SU-DHL-6 (cell line): ENCODE measurements at regions not wholly inside any gene's neighbourhood (a gene's known extent, or its start where the extent isn't known, plus 50 kb on each side); places are given as distances from the start of the nearest gene placed in this dataset.

Source experiments
- H2AFZ ChIP-seq: fragments of 200-600 bp; sonication (generic); 2 replicates; pipeline ENCODE4 v1.6.1; 2014; ENCODE audit warnings: low read depth, mild to moderate bottlenecking, moderate library complexity, mixed read lengths, antibody characterized with exemption, low read length; ENCODE audit not compliant: severe bottlenecking
- H3F3A ChIP-seq: fragments of 200-600 bp; shearing (Covaris generic); 2 replicates; pipeline ENCODE4 v1.6.0; 2016; ENCODE audit warnings: antibody characterized with exemption, mild to moderate bottlenecking; ENCODE audit not compliant: insufficient read depth
- H3K27ac ChIP-seq: fragments of 200-600 bp; sonication (generic); 2 replicates; pipeline ENCODE4 v1.5.1; 2016; ENCODE audit warnings: low read depth, mild to moderate bottlenecking, low read length, moderate library complexity, mixed read lengths
- H3K27me3 ChIP-seq: fragments of 200-600 bp; sonication (generic), shearing (Covaris generic); 2 replicates; pipeline ENCODE4 v1.6.0; 2014; ENCODE audit warnings: mild to moderate bottlenecking, low read length
- H3K36me3 ChIP-seq: fragments of 200-600 bp; sonication (generic); 2 replicates; pipeline ENCODE4 v1.6.1; 2014; ENCODE audit warnings: mild to moderate bottlenecking, low read length, mixed read lengths
- H3K4me2 ChIP-seq: fragments of 300-600, 200-600 bp; shearing (Covaris generic), sonication (generic); 2 replicates; pipeline ENCODE4 v1.6.0; 2014; ENCODE audit warnings: low read length, low read depth, mild to moderate bottlenecking; ENCODE audit not compliant: poor library complexity, severe bottlenecking
- H3K4me3 ChIP-seq: fragments of 200-600 bp; sonication (generic); 2 replicates; pipeline ENCODE4 v1.5.1; 2014; ENCODE audit warnings: antibody characterized with exemption, low read length, mild to moderate bottlenecking, mixed read lengths; ENCODE audit not compliant: insufficient read depth, poor library complexity, severe bottlenecking
- H3K79me2 ChIP-seq: fragments of 200-600 bp; sonication (generic); 2 replicates; pipeline ENCODE4 v1.6.1; 2014; ENCODE audit warnings: mild to moderate bottlenecking, low read length, moderate library complexity; ENCODE audit not compliant: insufficient read depth
- H3K9ac ChIP-seq: fragments of 200-600 bp; sonication (generic); 2 replicates; pipeline ENCODE4 v1.7.0; 2014; ENCODE audit warnings: mild to moderate bottlenecking, low read length
- H3K9me2 ChIP-seq: fragments of 200-600 bp; sonication (generic); replicated peaks from 2 replicates; pipeline ENCODE4 v1.6.1; 2014; ENCODE audit warnings: low read length; ENCODE audit not compliant: insufficient read depth
- H3K9me3 ChIP-seq: fragments of 200-600 bp; sonication (generic); 2 replicates; pipeline ENCODE4 v1.6.1; 2014; ENCODE audit warnings: low read length, mixed read lengths; ENCODE audit not compliant: insufficient read depth
- H4K20me1 ChIP-seq: fragments of 200-600 bp; sonication (generic); 2 replicates; pipeline ENCODE4 v1.6.1; 2014; ENCODE audit warnings: low read depth, mild to moderate bottlenecking, antibody characterized with exemption, low read length, moderate library complexity, mixed read lengths
- EZH2phosphoT487 ChIP-seq: fragments of 200-600 bp; sonication (generic), shearing (Covaris generic); conservative IDR thresholded peaks from 2 replicates; pipeline ENCODE4 v1.6.1; 2018; ENCODE audit warnings: mild to moderate bottlenecking, antibody characterized with exemption, low read length, moderate library complexity, mixed read lengths
- TF ChIP-seq, protein P1 (sequence below): fragments of 200-600 bp; sonication (generic); IDR thresholded peaks from one replicate; pipeline ENCODE4 v1.5.1; 2017; ENCODE audit warnings: antibody characterized with exemption, mild to moderate bottlenecking, low read length, moderate library complexity; ENCODE audit not compliant: insufficient read depth, poor library complexity, severe bottlenecking

DNA sequence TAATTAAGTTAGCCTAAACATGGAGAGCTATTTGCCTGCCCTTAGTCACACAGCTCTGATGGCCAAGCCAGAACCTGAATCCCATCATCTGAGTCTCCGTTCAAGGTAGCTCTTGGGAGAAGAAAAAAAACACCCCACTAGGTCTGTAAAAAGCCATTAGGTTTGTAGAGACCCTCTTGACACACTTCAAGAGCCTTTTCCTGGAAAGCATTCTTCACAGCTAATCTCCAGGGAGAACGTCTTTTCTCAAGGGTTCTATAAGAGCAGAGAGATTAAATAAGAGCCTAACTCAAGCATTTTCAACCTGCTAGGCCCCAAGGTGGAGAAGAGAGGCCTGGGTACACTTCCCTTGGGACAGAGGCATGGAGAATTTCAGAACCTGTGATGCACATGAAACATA is 61.6 kb upstream of the NAV2 start:
- no peaks in the 10 kb centered on the region for H3K9me2 ChIP-seq
- TF ChIP-seq, protein P1, sequence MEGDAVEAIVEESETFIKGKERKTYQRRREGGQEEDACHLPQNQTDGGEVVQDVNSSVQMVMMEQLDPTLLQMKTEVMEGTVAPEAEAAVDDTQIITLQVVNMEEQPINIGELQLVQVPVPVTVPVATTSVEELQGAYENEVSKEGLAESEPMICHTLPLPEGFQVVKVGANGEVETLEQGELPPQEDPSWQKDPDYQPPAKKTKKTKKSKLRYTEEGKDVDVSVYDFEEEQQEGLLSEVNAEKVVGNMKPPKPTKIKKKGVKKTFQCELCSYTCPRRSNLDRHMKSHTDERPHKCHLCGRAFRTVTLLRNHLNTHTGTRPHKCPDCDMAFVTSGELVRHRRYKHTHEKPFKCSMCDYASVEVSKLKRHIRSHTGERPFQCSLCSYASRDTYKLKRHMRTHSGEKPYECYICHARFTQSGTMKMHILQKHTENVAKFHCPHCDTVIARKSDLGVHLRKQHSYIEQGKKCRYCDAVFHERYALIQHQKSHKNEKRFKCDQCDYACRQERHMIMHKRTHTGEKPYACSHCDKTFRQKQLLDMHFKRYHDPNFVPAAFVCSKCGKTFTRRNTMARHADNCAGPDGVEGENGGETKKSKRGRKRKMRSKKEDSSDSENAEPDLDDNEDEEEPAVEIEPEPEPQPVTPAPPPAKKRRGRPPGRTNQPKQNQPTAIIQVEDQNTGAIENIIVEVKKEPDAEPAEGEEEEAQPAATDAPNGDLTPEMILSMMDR = no peak
- TF ChIP-seq EZH2phosphoT487 = no peak
- H3K27ac ChIP-seq = no peak overlapping the region
- no peaks in the 10 kb centered on the region for H3F3A ChIP-seq
- H3K36me3 ChIP-seq = no peaks in the 10 kb centered on the region
- H3K27me3 ChIP-seq = no peaks in the 10 kb centered on the region
- H3K79me2 ChIP-seq = no peaks in the 10 kb centered on the region
- no peak overlapping the region for H3K9ac ChIP-seq
- no peaks in the 10 kb centered on the region for H4K20me1 ChIP-seq
- H3K9me3 ChIP-seq = no peaks in the 10 kb centered on the region; the same call in 1 of the 2 replicates
- H3K4me2 ChIP-seq = no peak overlapping the region
- H3K4me3 ChIP-seq = no peak overlapping the region
- no peak overlapping the region for H2AFZ ChIP-seq

DNA sequence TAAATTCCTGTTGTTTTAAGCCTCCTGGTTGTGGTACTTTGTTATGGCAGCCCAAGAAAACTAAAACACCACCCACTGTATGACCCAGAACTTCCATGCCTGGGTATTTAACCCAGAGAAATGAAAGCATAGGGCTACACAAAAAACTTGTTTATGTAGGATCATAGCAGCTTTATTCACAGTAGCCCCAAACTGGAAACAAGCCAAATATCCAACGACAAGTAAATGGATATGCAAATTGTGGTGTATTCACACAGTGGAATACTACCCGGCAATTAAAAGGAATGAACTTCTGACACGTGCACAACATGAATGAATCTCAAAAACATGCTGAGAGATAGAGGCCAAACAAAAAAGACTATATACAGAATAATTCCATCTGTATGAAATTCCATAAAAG is 62.2 kb upstream of the NAV2 start:
- Histone ChIP-seq H3K27ac (no peak overlapping the region), H3K79me2 (no peaks in the 10 kb centered on the region), H3K9ac (no peak overlapping the region), H3K4me2 (no peak overlapping the region), H3K9me3 (no peaks in the 10 kb centered on the region; the same call in 1 of the 2 replicates), H4K20me1 (no peaks in the 10 kb centered on the region), H3K4me3 (no peak overlapping the region), H3F3A (no peaks in the 10 kb centered on the region), H2AFZ (no peak overlapping the region), H3K36me3 (no peaks in the 10 kb centered on the region), H3K27me3 (no peaks in the 10 kb centered on the region), H3K9me2 (no peaks in the 10 kb centered on the region)
- TF ChIP-seq EZH2phosphoT487 = no peak
- TF ChIP-seq, protein P1 = no peak

DNA sequence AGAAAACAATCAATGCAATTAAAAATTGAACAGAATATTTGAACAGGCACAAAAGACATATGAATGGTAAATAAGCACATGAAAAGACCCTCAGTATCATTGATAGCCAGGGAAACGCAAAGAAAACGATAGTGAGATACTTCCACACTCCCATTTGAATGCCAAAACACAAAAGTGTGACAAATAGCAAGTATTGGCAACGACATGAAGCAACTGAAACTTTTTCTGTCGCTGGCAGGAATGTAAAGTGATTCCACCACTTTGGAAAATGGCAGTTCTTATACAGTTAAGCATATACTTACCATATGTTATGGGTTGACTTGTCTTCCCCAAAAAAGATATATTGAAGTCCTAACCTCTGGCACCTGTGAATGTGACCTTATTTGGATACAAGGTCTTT is 62.9 kb upstream of the NAV2 start:
- Histone ChIP-seq H3K36me3 (no peaks in the 10 kb centered on the region), H2AFZ (no peak overlapping the region), H3F3A (no peaks in the 10 kb centered on the region), H3K4me3 (no peak overlapping the region), H3K79me2 (no peaks in the 10 kb centered on the region), H3K27ac (no peak overlapping the region), H4K20me1 (no peaks in the 10 kb centered on the region), H3K9me3 (no peaks in the 10 kb centered on the region; the same call in 1 of the 2 replicates), H3K9ac (no peak overlapping the region), H3K9me2 (no peaks in the 10 kb centered on the region), H3K27me3 (no peaks in the 10 kb centered on the region), H3K4me2 (no peak overlapping the region)
- no peak for TF ChIP-seq EZH2phosphoT487
- TF ChIP-seq, protein P1 = no peak
